ENCODE measurements at regions not wholly inside any gene's neighbourhood (a gene's known extent, or its start where the extent isn't known, plus 50 kb on each side); places are given as distances from the start of the nearest gene placed in this dataset.
"Not testable (repeated sequence)": the region's sequence is repeated elsewhere in the genome, so short reads cannot be mapped to it uniquely, and the experiment has no call there.

GRCh38 chr7:80018941-80019808, 115.5 kb upstream of the GNAI1 start:
- FAIRE-seq: no peak

GRCh38 chr7:80017101-80017698, 117.4 kb upstream of the GNAI1 start:
- FAIRE-seq: no peak

DNA sequence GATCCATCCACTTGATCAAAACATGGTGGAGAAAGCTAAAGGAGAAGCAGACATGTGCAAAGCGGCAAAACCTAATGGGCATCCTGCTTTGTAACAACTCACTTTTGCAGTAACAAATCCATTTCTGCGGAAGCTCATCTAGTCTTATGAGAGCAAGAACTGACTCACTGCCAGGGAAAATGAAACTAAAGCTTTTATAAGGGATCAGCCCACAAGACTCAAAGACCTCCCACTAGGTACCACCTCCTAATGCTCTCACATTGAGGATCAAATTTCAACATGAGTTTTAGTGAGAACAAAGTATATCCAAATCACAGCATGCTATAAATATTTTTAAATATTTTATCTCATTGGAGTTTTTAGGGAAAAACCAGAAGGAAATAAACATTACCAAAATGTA, 120.1 kb upstream of the GNAI1 start:
- FAIRE-seq: no peak

DNA sequence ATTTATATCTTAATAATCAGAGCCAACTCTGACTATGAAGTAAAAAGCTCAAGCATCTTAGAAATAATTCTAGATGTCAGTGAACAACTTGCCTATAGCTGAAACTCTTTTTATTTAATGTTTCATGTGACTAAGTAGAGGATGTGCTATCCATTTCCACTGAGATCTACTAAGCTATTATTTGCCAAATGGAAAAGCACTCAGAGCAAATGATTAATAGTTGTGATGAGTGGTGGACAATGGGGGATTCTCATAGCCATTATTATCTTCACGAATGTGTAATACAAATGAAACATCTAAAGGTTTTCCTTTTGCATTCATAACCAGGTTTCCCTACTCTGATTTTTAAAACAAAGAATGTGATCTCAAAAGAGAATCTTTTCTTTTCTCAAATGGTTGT, 126.6 kb upstream of the GNAI1 start:
- FAIRE-seq: no peak

DNA sequence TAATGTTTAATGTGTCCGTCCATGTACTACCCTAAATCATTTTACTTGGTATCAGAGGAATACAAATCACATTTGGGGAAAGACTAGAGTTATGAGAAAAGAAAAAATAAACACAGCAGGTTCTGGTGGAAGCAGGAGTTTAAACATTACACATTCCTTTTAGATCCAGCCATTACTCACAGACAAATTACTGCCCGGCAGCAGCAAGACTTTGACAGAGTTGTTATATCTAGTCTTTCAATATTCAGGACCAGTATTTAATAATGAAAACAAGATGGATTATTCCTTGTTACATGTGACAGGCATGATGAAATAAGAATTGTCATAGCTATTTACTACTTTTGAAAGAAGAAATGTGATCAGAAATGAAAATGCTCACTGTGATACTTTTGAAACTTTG, 131.8 kb upstream of the GNAI1 start:
- FAIRE-seq: no peak

DNA sequence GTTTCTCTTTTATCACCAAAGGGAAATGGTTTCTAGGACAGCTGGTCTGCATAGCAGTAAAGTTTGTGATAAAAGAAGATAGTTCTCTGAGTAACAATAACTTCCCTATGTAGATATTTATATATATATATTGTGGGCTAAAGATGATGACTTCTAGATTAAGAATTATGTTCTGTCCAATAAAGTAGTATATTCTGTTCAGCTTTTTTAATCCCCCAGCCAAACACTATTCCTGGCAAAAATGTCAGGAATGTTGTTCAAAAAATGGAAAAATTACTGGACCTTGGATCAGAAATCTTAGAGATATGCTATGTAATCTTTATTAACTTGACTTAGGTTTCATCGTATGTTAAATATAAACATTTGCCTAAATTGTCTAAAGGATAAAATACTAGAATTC, 136.3 kb upstream of the GNAI1 start:
- no peak for FAIRE-seq

- FAIRE-seq: no peak
Measured at GRCh38 chr7:79997345-79997744, 137.3 kb upstream of the GNAI1 start.

GRCh38 chr7:79995741-79996140, 138.9 kb upstream of the GNAI1 start:
- FAIRE-seq: not testable (repeated sequence)

- no peak for FAIRE-seq
Measured at GRCh38 chr7:79988653-79989052, 146.0 kb upstream of the GNAI1 start.

DNA sequence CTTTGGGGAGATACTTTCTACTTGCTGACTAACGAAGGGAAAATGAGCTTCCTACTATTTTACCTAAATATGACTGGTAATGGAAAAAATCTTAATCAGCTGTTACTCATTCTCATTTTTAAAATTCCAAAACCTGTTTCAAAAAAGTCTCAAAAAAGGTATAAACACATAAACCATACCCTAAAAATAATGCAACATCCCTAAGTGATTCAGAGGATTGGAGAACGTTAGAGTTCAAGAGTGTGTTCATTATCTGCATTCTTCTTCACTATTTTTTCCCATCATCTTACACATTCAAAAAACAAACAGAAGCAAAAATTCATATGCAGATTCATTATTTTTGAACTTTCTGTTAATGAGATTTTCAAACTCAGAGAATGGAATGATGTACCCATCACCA, 150.4 kb upstream of the GNAI1 start:
- FAIRE-seq: no peak

GRCh38 chr7:79982141-79982770, 152.4 kb upstream of the GNAI1 start:
- no peak for FAIRE-seq

DNA sequence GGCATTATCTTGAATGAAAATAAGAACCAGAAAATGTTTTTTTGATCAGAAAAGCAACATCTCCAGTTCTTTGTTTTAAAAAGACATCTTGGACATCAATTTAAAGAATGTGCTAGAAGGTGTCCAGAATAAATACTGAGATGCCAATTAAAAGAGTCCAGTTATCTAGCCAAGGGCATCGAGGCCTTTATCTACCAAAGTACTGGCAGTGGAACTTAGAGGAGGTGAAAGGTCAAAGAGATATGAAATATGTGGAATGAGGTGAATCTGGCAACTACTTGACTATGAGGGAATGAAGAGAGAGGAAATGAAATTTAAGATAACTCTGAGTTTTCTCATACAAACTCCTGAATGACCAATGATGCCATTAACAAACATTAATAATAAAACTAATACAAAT, 154.3 kb upstream of the GNAI1 start:
- FAIRE-seq: no peak

DNA sequence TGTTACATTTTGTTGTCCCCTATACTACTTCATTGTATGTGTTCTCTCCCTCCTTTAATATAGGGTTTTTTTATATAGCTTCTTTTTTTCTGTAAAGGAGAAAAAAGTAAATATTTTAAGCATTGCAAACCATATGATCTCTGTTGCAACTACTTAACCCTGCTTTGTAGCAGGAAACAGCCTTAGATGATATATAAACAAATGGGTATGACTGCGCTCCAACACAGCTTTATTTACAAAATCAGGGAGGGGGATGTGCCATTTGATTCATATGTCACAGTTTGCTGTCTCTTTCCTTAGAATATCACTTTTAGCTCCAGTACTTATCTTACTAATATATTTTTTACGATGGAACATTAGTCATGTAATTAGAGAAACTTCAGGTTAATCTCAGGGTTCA, 155.2 kb upstream of the GNAI1 start:
- FAIRE-seq: no peak

DNA sequence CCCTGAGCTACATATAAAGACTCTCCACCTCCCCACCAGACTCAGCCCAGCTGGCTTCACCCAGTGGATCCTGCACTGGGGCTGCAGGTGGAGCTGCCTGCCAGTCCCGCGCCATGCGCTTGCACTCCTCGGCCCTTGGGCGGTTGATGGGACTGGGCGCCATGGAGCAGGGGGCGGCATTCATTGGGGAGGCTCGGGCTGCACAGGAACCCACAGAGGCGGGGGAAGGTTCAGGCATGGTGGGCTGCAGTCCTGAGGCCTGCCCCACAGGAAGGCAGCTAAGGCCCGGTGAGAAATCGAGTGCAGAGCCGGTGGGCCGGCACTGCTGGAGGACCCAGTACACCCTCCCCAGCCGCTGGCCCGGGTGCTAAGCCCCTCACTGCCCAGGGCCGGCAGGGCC, 157.2 kb upstream of the GNAI1 start:
- no peak for FAIRE-seq

- FAIRE-seq: not testable (repeated sequence)
Measured at GRCh38 chr7:79976711-79977020, 158.0 kb upstream of the GNAI1 start.

- FAIRE-seq: not testable (repeated sequence)
Measured at GRCh38 chr7:79975986-79976710, 158.5 kb upstream of the GNAI1 start.

DNA sequence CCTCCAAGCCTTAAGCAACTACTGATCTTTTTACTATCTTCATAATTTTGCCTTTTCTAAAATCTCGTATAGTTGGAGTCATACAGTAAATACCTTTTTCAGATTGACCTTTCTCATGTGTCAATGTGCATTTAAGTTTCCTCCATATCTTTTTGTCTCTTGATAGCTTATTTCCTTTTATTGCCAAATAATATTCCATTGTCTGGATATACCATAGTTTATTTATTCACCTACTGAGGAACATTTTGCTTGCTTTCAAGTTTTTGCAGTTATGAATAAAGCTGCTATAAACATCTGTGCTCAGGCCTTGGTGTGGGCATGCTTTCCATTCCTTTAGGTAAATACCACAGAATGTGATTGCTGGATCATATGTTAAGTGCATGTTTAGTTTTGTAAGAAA, 161.2 kb upstream of the GNAI1 start:
- no peak for FAIRE-seq

DNA sequence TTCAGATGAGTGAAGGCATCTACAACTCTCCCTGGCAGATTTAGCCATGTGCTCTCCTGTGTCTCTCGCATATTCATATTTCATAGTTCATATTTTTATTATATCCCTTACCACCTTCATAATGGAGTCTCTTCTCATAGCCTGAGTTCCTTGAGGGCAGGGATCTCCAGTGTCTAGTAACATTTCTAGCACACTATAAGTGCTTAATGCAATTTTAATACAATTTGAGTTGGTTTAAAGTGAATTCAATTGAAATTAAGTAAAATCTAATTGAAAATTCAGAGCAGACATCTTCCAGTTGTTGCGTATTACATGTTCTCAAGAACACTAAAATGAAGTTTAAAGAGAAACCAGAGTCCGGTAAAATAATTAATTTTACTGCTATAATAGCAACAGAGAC, 163.6 kb upstream of the GNAI1 start:
- FAIRE-seq: no peak

DNA sequence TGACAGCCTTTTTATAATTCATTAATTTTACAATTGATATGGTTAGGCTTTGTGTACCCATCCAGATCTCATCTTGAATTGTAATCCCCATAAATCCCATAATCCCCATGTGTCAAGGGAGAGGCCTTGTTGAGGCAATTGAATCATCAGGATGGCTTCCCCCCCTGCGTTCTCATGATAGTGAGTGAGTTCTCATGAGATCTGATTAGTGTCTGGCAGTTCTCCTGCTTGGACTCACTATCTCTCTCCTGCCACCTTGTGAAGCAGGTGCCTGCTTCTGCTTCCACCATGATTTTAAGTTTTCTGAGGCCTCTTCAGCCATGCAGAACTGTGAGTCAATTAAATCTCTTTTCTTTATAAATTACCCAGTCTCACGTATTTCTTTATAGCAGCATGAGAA, 165.7 kb upstream of the GNAI1 start:
- no peak for FAIRE-seq

GRCh38 chr7:79968077-79968648, 166.5 kb upstream of the GNAI1 start:
- FAIRE-seq: no peak

DNA sequence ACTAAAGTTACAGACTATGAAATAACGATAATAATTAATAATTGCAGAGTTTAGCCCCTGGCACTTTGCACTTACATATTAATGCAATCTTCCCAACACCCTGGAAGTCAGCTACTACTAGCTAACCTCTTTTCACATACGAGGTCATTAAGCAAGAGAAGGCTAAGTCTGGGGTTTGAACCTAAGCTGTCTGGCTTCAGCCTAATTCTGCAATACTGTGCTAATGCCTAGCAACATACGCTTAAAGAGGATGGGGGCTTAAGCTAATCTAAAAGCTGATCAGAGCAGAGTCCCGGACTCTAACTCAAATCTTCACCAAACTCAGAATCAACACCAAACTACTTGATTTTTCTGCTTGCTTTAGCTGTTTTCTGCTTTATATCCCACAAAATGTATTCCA, 168.7 kb upstream of the GNAI1 start:
- no peak for FAIRE-seq

DNA sequence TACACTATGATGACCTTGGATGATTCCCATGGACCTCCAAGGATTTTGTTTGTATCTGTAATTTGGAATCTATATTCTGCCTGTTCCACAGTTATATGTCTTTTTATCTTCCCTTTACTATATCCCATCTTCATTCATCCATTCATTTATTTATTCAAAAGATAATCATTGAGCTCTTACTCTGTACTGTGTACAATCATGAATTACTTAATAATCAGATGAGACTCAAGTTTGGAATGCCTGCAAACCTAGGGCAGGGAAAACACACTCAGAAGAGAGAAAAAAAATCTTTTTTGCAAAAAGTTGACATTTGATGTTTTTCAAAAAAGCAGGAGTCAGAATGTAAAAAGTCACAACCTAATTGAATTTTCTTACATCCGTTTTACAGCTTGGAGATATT, 170.2 kb upstream of the GNAI1 start:
- FAIRE-seq: no peak

GRCh38 chr7:79953130-79953529, 181.5 kb upstream of the GNAI1 start:
- no peak for FAIRE-seq

Data from A204.1 (cell line).